Central memory CD8-positive, alpha-beta T cell (primary cell): ENCODE measurements at regions not wholly inside any gene's neighbourhood (a gene's known extent, or its start where the extent isn't known, plus 50 kb on each side); places are given as distances from the start of the nearest gene placed in this dataset.

Experiments used
- ATAC-seq: fragments of 150-1000 bp; cut with Tn5 transposase; replicated peaks from 2 replicates; pipeline ENCODE4 v1.10.0; 2022; ENCODE audit warnings: mild to moderate bottlenecking, moderate FRiP score, moderate number of reproducible peaks; ENCODE audit not compliant: poor library complexity, severe bottlenecking; ENCODE audit errors: extremely low read depth
- DNase-seq, 2 donors: peaks; one replicate each; pipeline ENCODE4 v3.0.0; 2021; ENCODE audit warnings: low spot score in 2 of 2
- H3K27ac Mint-ChIP-seq: one replicate; pipeline ENCODE4 v1.8.0; 2022; ENCODE audit warnings: low read depth, mild to moderate bottlenecking, moderate library complexity, mixed read lengths
- H3K27me3 Mint-ChIP-seq: one replicate; pipeline ENCODE4 v1.8.0; 2022; ENCODE audit warnings: mixed read lengths
- H3K36me3 Mint-ChIP-seq: one replicate; pipeline ENCODE4 v1.8.0; 2022; ENCODE audit warnings: mild to moderate bottlenecking, moderate library complexity, mixed read lengths; ENCODE audit not compliant: insufficient read depth
- H3K4me1 Mint-ChIP-seq: one replicate; pipeline ENCODE4 v1.8.0; 2022; ENCODE audit warnings: mixed read lengths
- H3K4me3 Mint-ChIP-seq: one replicate; pipeline ENCODE4 v1.8.0; 2022; ENCODE audit warnings: mild to moderate bottlenecking, moderate library complexity, mixed read lengths
- H3K9me3 Mint-ChIP-seq: one replicate; pipeline ENCODE4 v1.8.0; 2022; ENCODE audit warnings: mixed read lengths

DNA sequence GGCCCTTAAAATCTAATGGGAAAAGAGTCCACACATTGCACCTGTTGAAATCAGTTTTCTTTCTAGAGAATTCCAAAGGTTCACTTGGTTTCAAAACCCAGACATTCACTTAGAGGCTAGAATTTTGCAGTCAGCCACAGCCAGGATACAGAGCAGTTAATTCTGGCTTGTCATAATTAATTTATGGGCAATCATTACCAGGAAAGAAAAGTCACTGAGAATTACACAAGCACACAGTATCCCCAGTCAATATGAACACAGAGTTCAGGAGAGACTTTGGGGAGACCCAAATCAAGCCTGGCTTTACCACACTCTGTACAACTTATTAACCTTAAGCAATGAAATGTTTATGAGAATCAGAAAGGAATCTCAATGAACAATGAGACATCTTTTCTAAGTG, 224.3 kb upstream of the SOX21 start:
- no peak overlapping the region for H3K4me3 Mint-ChIP-seq
- no peak for ATAC-seq
- no peak overlapping the region for H3K27ac Mint-ChIP-seq
- no peaks in the 10 kb centered on the region for H3K36me3 Mint-ChIP-seq
- H3K4me1 Mint-ChIP-seq: no peaks in the 10 kb centered on the region
- H3K9me3 Mint-ChIP-seq: no peaks in the 10 kb centered on the region
- no peak for DNase-seq
- peaks cover 17% of the 10 kb centered on the region for H3K27me3 Mint-ChIP-seq

- DNase-seq (no peak), ATAC-seq (no peak)
- Mint-ChIP-seq H3K9me3 (no peaks in the 10 kb centered on the region), H3K27me3 (peaks cover 17% of the 10 kb centered on the region), H3K36me3 (no peaks in the 10 kb centered on the region), H3K27ac (no peak overlapping the region), H3K4me3 (no peak overlapping the region), H3K4me1 (no peaks in the 10 kb centered on the region)
Measured at GRCh38 chr13:94933936-94934335, 221.6 kb upstream of the SOX21 start.

DNA sequence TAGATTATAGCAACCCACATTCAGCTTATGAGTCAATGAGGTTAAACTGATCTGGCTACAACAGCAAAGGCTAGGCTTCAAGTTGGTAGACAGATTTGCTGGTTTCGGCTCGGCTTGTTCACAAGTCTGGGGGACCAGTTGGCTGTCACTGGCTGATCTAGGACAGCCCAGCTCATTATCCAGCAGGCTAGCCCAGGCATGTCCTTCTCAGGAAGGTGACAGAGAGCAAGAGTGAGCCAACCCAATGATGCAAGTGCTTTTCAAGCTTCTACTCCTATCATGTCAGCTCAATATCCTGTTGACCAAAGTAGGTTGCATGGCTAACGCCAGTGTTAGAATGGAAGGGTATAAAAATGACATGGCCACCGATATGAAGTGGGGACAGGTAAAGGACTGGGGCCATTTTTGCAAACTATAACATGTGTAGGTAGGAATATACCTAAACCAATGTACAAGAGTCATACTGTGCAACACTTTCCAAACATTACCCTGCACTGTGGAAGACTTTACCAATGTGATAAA, 220.9 kb upstream of the SOX21 start:
- Mint-ChIP-seq H3K4me3 (no peak overlapping the region), H3K9me3 (no peaks in the 10 kb centered on the region), H3K27ac (no peak overlapping the region), H3K36me3 (no peaks in the 10 kb centered on the region), H3K4me1 (no peaks in the 10 kb centered on the region), H3K27me3 (peaks cover 12% of the 10 kb centered on the region)
- DNase-seq: no peak
- no peak for ATAC-seq

- ATAC-seq: no peak
- DNase-seq: no peak
- peaks cover 6% of the 10 kb centered on the region for H3K9me3 Mint-ChIP-seq
- no peaks in the 10 kb centered on the region for H3K36me3 Mint-ChIP-seq
- no peaks in the 10 kb centered on the region for H3K4me1 Mint-ChIP-seq
- H3K27me3 Mint-ChIP-seq: peaks cover 13% of the 10 kb centered on the region
- H3K27ac Mint-ChIP-seq: no peak overlapping the region
- H3K4me3 Mint-ChIP-seq: no peak overlapping the region
Measured at GRCh38 chr13:94928127-94928775, 215.9 kb upstream of the SOX21 start.

DNA sequence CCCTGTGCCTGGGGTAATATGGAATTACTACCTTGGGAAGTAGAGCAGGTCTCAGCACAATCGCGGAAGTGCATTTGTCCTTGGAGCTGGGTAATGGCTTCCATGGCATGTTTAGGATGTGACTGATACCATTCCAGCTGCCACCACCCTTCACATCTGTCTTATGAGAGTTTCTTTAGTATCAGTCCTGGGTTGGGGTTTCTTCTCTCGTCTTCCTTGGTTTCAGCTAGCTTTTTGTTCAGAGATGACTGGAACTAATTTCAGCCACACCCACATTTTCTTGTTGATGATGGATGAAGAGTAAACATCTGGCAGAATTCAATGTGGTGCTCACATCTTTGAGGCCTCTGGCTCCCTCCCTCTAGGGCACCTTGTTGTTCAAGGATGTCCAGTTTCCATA, 212.9 kb upstream of the SOX21 start:
- H3K36me3 Mint-ChIP-seq: no peaks in the 10 kb centered on the region
- H3K27ac Mint-ChIP-seq: no peak overlapping the region
- H3K27me3 Mint-ChIP-seq: peaks cover 13% of the 10 kb centered on the region
- no peaks in the 10 kb centered on the region for H3K4me1 Mint-ChIP-seq
- DNase-seq (no peak), ATAC-seq (no peak)
- no peak overlapping the region for H3K4me3 Mint-ChIP-seq
- peaks cover 6% of the 10 kb centered on the region for H3K9me3 Mint-ChIP-seq

GRCh38 chr13:94921181-94921580, 208.8 kb upstream of the SOX21 start:
- H3K9me3 Mint-ChIP-seq: no peaks in the 10 kb centered on the region
- no peak for DNase-seq
- H3K27me3 Mint-ChIP-seq: peaks cover 3% of the 10 kb centered on the region
- H3K27ac Mint-ChIP-seq: no peak overlapping the region
- no peaks in the 10 kb centered on the region for H3K36me3 Mint-ChIP-seq
- H3K4me3 Mint-ChIP-seq: no peak overlapping the region
- H3K4me1 Mint-ChIP-seq: no peaks in the 10 kb centered on the region
- ATAC-seq: no peak

DNA sequence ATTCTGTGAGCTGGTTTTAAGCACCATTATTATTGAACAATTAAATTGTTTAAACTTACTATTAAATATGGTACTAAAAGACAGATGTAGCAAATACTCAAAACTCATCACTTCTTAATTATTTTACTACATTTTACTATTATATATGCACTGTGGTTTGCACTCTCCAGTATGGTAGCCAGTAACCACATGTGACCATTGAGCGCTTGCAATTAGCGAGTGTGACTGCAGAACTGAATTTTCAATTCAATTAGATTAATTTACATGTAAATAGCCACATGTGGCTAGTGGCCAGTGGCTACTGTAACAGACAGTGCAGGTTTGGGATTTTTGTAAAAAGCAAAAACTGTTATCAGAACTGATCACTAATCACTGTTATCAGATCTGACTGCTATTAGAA, 208.2 kb upstream of the SOX21 start:
- ATAC-seq: no peak
- Mint-ChIP-seq H3K9me3 (no peaks in the 10 kb centered on the region), H3K36me3 (no peaks in the 10 kb centered on the region), H3K4me3 (no peak overlapping the region), H3K4me1 (no peaks in the 10 kb centered on the region), H3K27me3 (no peaks in the 10 kb centered on the region), H3K27ac (no peak overlapping the region)
- DNase-seq: no peak

DNA sequence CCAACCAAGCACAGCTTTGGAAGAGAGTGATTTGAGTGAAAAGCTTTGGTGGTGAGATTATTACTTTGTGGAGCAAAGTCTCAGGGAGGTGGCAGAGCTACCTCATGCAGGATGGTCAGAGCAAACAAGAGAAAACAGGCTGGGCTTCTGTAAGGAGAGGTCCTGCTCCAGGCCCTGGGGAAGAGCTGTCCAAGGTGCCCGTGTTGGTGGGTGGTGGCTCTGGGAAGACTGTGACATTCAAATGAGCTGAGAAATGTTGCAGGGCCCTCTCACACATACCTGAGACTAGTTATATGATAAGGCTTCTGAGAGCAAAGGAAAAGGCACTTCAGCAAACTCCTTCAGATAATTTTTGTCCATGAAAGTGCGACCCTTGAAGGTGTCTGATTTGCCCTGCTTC, 205.5 kb upstream of the SOX21 start:
- DNase-seq: no peak
- Mint-ChIP-seq H3K27ac (no peak overlapping the region), H3K9me3 (no peaks in the 10 kb centered on the region), H3K27me3 (no peaks in the 10 kb centered on the region), H3K4me3 (no peak overlapping the region), H3K36me3 (no peaks in the 10 kb centered on the region), H3K4me1 (no peaks in the 10 kb centered on the region)
- no peak for ATAC-seq

- DNase-seq (no peak), ATAC-seq (no peak)
- Mint-ChIP-seq H3K4me3 (no peak overlapping the region), H3K27ac (no peak overlapping the region), H3K9me3 (no peaks in the 10 kb centered on the region), H3K36me3 (no peaks in the 10 kb centered on the region), H3K4me1 (no peaks in the 10 kb centered on the region), H3K27me3 (peaks cover 28% of the 10 kb centered on the region)
Measured at GRCh38 chr13:94914895-94915294, 202.6 kb upstream of the SOX21 start.

GRCh38 chr13:94906605-94907004, 194.3 kb upstream of the SOX21 start:
- H3K4me1 Mint-ChIP-seq: no peaks in the 10 kb centered on the region
- H3K36me3 Mint-ChIP-seq: no peaks in the 10 kb centered on the region
- peaks cover 36% of the 10 kb centered on the region for H3K27me3 Mint-ChIP-seq
- no peak overlapping the region for H3K4me3 Mint-ChIP-seq
- no peaks in the 10 kb centered on the region for H3K9me3 Mint-ChIP-seq
- no peak for DNase-seq
- ATAC-seq: no peak
- H3K27ac Mint-ChIP-seq: no peak overlapping the region

- no peaks in the 10 kb centered on the region for H3K27me3 Mint-ChIP-seq
- no peaks in the 10 kb centered on the region for H3K36me3 Mint-ChIP-seq
- H3K27ac Mint-ChIP-seq: no peak overlapping the region
- ATAC-seq (no peak), DNase-seq (no peak)
- H3K4me3 Mint-ChIP-seq: no peak overlapping the region
- H3K4me1 Mint-ChIP-seq: no peaks in the 10 kb centered on the region
- H3K9me3 Mint-ChIP-seq: no peaks in the 10 kb centered on the region
Measured at GRCh38 chr13:94902722-94903407, 190.5 kb upstream of the SOX21 start.

GRCh38 chr13:94901070-94901469, 188.7 kb upstream of the SOX21 start:
- no peaks in the 10 kb centered on the region for H3K36me3 Mint-ChIP-seq
- no peaks in the 10 kb centered on the region for H3K4me1 Mint-ChIP-seq
- DNase-seq (no peak), ATAC-seq (no peak)
- H3K27me3 Mint-ChIP-seq: no peaks in the 10 kb centered on the region
- no peaks in the 10 kb centered on the region for H3K9me3 Mint-ChIP-seq
- no peak overlapping the region for H3K27ac Mint-ChIP-seq
- H3K4me3 Mint-ChIP-seq: no peak overlapping the region

GRCh38 chr13:94896719-94897317, 184.5 kb upstream of the SOX21 start:
- no peak overlapping the region for H3K27ac Mint-ChIP-seq
- ATAC-seq (no peak), DNase-seq (no peak)
- no peaks in the 10 kb centered on the region for H3K27me3 Mint-ChIP-seq
- no peaks in the 10 kb centered on the region for H3K4me1 Mint-ChIP-seq
- no peaks in the 10 kb centered on the region for H3K9me3 Mint-ChIP-seq
- no peaks in the 10 kb centered on the region for H3K36me3 Mint-ChIP-seq
- no peak overlapping the region for H3K4me3 Mint-ChIP-seq
